ENCODE measurements at regions not wholly inside any gene's neighbourhood (a gene's known extent, or its start where the extent isn't known, plus 50 kb on each side); places are given as distances from the start of the nearest gene placed in this dataset.

- TF ChIP-seq GATA2 (IDR thresholded peaks at IDR 0.05; ENCODE audit: low read depth, low read length) (no peak), GATA3 (IDR thresholded peaks at IDR 0.05; ENCODE audit: low read depth, low read length) (no peak)
Observed at GRCh38 chr7:110397927-110398660, 692.8 kb upstream of the LRRN3 start.

- TF ChIP-seq GATA2 (IDR thresholded peaks at IDR 0.05; ENCODE audit: low read depth, low read length) (no peak), GATA3 (IDR thresholded peaks at IDR 0.05; ENCODE audit: low read depth, low read length) (no peak)
Observed at GRCh38 chr7:110399421-110399820, 691.5 kb upstream of the LRRN3 start.

DNA sequence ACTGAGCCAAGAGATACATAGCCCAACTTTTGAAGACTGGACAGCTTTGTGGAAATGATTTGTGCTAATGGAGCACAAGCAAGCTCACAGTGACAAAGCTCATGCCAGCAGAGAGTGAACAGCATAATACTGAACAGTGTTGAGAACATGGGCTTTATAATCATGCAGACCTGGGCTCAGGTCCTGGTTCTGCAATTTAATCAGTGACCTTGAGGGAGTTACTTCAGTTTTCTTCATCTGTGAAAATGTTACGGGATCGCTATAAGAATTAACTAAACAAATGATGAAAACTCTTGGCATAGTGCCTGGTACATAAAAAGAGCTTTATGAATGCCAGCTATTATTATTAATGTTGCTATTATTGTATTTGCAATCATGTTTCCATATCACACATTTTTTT lies 690.5 kb upstream of the LRRN3 start:
- TF ChIP-seq GATA2 (IDR thresholded peaks at IDR 0.05; ENCODE audit: low read depth, low read length) (no peak), GATA3 (IDR thresholded peaks at IDR 0.05; ENCODE audit: low read depth, low read length) (no peak)

DNA sequence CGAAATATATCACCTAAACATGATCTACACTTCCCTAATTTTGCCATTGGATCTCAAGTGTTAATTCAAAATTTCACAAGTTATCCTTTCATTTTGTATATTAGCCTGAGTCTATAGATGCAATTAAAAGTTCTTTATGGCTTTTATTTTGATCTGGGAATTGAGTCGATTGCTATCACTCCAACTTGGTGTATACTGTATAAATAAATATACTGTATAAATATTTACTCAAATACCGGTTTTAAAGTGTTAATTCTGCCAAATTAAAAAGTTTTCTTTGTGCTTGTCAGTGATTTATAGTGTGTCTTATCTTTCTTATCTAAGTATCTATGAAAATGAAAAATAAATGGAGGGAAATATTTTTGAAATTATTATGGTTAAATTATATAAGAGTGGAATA lies 683.7 kb upstream of the LRRN3 start:
- TF ChIP-seq GATA2 (IDR thresholded peaks at IDR 0.05; ENCODE audit: low read depth, low read length) (no peak), GATA3 (IDR thresholded peaks at IDR 0.05; ENCODE audit: low read depth, low read length) (no peak)

GRCh38 chr7:110407706-110408105 lies 683.2 kb upstream of the LRRN3 start:
- TF ChIP-seq GATA3 (IDR thresholded peaks at IDR 0.05; ENCODE audit: low read depth, low read length) (no peak), GATA2 (IDR thresholded peaks at IDR 0.05; ENCODE audit: low read depth, low read length) (no peak)

GRCh38 chr7:110412614-110413013 lies 678.3 kb upstream of the LRRN3 start:
- TF ChIP-seq GATA2 (IDR thresholded peaks at IDR 0.05; ENCODE audit: low read depth, low read length) (no peak), GATA3 (IDR thresholded peaks at IDR 0.05; ENCODE audit: low read depth, low read length) (no peak)

DNA sequence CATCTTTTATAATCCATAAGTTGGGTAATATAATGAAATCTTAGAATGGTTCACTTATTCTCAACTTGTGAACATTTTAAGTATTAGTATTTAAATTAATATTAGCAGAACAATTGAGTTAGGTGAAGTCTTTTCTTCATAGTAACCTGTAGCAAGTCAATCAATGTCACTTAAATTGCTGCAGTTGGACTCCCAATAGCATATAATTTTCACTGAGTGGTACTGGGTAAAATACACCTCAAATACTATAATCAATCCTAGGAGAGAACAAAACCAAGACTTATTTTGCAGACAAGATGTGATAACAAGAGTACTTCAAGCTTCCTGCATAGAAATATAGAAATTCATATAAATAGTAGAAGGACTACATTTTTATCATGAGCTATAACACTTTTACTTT lies 677.9 kb upstream of the LRRN3 start:
- TF ChIP-seq GATA2 (IDR thresholded peaks at IDR 0.05; ENCODE audit: low read depth, low read length) = no peak
- no peak for TF ChIP-seq GATA3 (IDR thresholded peaks at IDR 0.05; ENCODE audit: low read depth, low read length)

DNA sequence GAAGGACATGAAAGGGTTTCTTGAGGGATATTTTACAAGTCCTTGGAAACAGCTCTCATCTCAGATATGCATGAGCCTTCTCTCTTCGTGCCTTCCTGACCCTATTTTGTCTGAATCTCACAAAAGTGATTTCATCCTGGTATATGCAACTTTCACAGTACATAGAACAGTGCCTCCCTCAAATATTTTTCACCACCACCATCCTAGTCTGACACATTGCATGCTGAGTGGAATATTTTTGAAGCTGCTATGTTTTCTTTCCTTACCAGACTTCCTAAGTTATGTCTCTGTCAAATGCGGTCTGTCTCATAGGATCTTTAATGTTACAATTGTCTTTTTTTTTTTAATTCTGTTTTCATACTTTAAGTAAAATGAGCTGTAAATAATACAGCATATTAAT lies 673.3 kb upstream of the LRRN3 start:
- TF ChIP-seq GATA2 (IDR thresholded peaks at IDR 0.05; ENCODE audit: low read depth, low read length) = no peak
- TF ChIP-seq GATA3 (IDR thresholded peaks at IDR 0.05; ENCODE audit: low read depth, low read length) = no peak

DNA sequence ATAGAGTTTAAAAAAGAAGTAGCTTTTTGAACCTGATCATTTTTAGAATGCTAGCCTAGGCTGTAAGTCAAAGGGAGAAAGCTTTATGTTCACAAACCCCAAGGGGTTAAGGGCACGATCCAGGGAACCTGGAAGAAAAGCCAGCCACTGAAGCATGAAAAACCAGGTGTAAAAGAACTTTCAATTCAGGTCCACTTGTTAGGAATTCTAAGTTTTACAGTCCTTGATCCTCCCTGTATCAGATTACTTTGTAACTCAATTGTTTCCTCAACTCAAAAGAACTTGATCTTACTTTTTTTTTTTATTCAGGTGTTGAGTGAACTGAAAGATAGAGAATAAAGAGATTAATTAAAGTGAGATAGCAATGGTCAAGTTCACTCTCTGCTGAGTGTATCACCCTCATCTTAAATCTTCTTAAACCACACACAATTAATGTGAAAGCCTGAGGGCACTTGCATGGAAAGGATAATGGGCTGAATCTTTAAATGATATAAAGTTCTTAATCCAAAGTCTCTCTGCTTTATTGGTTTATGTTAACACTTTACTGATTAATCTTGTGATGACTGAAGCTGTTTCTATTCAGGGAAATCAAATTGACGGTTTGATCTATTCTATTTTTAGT lies 672.2 kb upstream of the LRRN3 start:
- TF ChIP-seq GATA2 (IDR thresholded peaks at IDR 0.05; ENCODE audit: low read depth, low read length) (no peak), GATA3 (IDR thresholded peaks at IDR 0.05; ENCODE audit: low read depth, low read length) (no peak)

- TF ChIP-seq GATA3 (IDR thresholded peaks at IDR 0.05; ENCODE audit: low read depth, low read length) = no peak
- no peak for TF ChIP-seq GATA2 (IDR thresholded peaks at IDR 0.05; ENCODE audit: low read depth, low read length)
Observed at GRCh38 chr7:110420788-110421187, 670.1 kb upstream of the LRRN3 start.

DNA sequence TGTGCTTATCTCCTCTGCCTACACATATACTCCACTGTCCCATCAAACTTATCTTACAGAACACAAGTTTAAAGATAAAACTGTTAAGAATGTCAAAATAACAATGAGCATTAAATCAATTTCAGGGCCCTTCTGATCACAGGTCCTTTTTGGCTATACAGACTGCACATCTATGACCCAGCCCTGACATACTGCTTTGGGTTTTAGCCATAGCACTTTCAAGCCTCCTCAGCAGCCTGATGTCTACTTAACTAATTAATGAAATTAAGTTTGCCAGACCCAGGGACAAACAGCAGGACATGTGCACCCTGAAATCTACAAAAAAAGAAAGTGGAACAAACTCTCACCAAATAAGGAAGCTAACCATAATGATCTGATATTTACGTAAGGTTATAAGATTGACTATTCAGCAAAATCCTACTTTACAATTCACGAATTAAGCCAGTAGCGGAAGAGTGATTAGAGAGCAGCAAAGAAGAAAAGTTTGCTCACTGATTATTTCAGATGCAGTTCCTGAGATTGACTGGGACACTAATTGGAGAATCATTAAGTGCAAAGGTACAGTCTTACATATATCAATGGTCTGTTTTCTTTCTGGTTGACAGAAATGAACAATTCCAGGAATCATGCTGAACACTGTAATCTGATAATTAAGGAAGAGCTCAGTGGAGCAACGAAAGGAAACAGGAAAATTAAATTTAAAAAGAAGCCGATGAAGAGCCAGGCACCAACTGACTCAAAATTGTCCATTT lies 669.3 kb upstream of the LRRN3 start:
- TF ChIP-seq GATA2 (IDR thresholded peaks at IDR 0.05; ENCODE audit: low read depth, low read length) (peak; percentile 58; the same call in 1 of the 2 replicates), GATA3 (IDR thresholded peaks at IDR 0.05; ENCODE audit: low read depth, low read length) (peak; percentile 85)

- no peak for TF ChIP-seq GATA2 (IDR thresholded peaks at IDR 0.05; ENCODE audit: low read depth, low read length)
- no peak for TF ChIP-seq GATA3 (IDR thresholded peaks at IDR 0.05; ENCODE audit: low read depth, low read length)
Observed at GRCh38 chr7:110432061-110432553, 658.8 kb upstream of the LRRN3 start.

DNA sequence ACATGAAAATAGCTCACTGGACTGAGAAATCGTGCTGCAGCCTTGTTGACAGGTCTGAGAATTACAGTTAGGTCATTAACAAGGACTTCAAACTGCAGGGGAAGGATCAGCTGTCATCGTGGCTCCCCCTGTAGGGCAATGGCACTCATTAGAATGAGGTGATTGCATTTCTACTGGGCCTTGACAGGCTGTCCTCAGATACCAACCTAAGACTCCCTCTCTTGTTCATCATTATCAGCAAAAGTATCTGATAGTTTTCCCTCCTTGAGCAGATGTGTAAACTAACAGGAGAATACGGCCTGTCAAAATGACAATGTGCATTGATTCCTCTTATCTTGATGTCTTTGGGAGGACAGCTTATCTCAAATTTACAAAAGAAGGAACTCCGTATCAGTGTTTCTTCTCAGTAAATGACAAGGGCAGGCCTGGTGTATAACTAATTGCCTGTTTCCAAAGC lies 648.5 kb upstream of the LRRN3 start:
- TF ChIP-seq GATA2 (IDR thresholded peaks at IDR 0.05; ENCODE audit: low read depth, low read length) (peak; percentile 89), GATA3 (IDR thresholded peaks at IDR 0.05; ENCODE audit: low read depth, low read length) (peak; percentile 94)

GRCh38 chr7:110446658-110447057 lies 644.3 kb upstream of the LRRN3 start:
- no peak for TF ChIP-seq GATA2 (IDR thresholded peaks at IDR 0.05; ENCODE audit: low read depth, low read length)
- TF ChIP-seq GATA3 (IDR thresholded peaks at IDR 0.05; ENCODE audit: low read depth, low read length) = no peak

All from SH-SY5Y (cell line).